T1000 (cell line): ENCODE measurements at regions not wholly inside any gene's neighbourhood (a gene's known extent, or its start where the extent isn't known, plus 50 kb on each side); places are given as distances from the start of the nearest gene placed in this dataset.
"Not testable (repeated sequence)": the region's sequence is repeated elsewhere in the genome, so short reads cannot be mapped to it uniquely, and the experiment has no call there.

ENCODE experiments used
- DNase-seq: peaks from one replicate; lab custom pipeline; 2025; ENCODE audit warnings: mixed read lengths; lab: John Stamatoyannopoulos, UW

GRCh38 chr3:21237638-21238037 lies 513.4 kb downstream of the ZNF385D start:
- no peak for DNase-seq

- no peak for DNase-seq
These were observed 515.5 kb downstream of the ZNF385D start for GRCh38 chr3:21235491-21235890.

GRCh38 chr3:21234933-21235332 lies 516.1 kb downstream of the ZNF385D start:
- DNase-seq: no peak

GRCh38 chr3:21229426-21230135 lies 521.4 kb downstream of the ZNF385D start:
- no peak for DNase-seq

- DNase-seq: no peak
These were observed 524.9 kb downstream of the ZNF385D start for GRCh38 chr3:21226086-21226485.

- no peak for DNase-seq
These were observed 530.1 kb downstream of the ZNF385D start for GRCh38 chr3:21220944-21221343.

GRCh38 chr3:21216598-21216997 lies 534.4 kb downstream of the ZNF385D start:
- no peak for DNase-seq

GRCh38 chr3:21204122-21204521 lies 546.9 kb downstream of the ZNF385D start:
- DNase-seq: not testable (repeated sequence)

- no peak for DNase-seq
These were observed 555.8 kb downstream of the ZNF385D start for GRCh38 chr3:21195203-21195602.

- DNase-seq: not testable (repeated sequence)
These were observed 557.0 kb downstream of the ZNF385D start for GRCh38 chr3:21194036-21194435.

- DNase-seq: no peak
These were observed 562.6 kb downstream of the ZNF385D start for GRCh38 chr3:21188459-21188858.

- DNase-seq: no peak
These were observed 565.1 kb downstream of the ZNF385D start for GRCh38 chr3:21185816-21186314.

- no peak for DNase-seq
These were observed 576.5 kb downstream of the ZNF385D start for GRCh38 chr3:21174461-21174860.

GRCh38 chr3:21170964-21171363 lies 580.0 kb downstream of the ZNF385D start:
- DNase-seq: no peak

GRCh38 chr3:21169948-21170347 lies 581.1 kb downstream of the ZNF385D start:
- DNase-seq: no peak

GRCh38 chr3:21168471-21168870 lies 582.5 kb downstream of the ZNF385D start:
- no peak for DNase-seq

- DNase-seq: no peak
These were observed 587.1 kb downstream of the ZNF385D start for GRCh38 chr3:21163956-21164355.

- no peak for DNase-seq
These were observed 591.5 kb downstream of the ZNF385D start for GRCh38 chr3:21159543-21159906.

GRCh38 chr3:21158861-21159542 lies 592.0 kb downstream of the ZNF385D start:
- DNase-seq: no peak

- DNase-seq: no peak
These were observed 596.1 kb downstream of the ZNF385D start for GRCh38 chr3:21154911-21155310.

GRCh38 chr3:21152555-21152954 lies 598.5 kb downstream of the ZNF385D start:
- DNase-seq: no peak

- no peak for DNase-seq
These were observed 608.1 kb downstream of the ZNF385D start for GRCh38 chr3:21142949-21143348.

GRCh38 chr3:21142031-21142430 lies 609.0 kb downstream of the ZNF385D start:
- DNase-seq: no peak

GRCh38 chr3:21140785-21141184 lies 610.2 kb downstream of the ZNF385D start:
- no peak for DNase-seq
